ENCODE measurements at regions not wholly inside any gene's neighbourhood (a gene's known extent, or its start where the extent isn't known, plus 50 kb on each side); places are given as distances from the start of the nearest gene placed in this dataset.

DNA sequence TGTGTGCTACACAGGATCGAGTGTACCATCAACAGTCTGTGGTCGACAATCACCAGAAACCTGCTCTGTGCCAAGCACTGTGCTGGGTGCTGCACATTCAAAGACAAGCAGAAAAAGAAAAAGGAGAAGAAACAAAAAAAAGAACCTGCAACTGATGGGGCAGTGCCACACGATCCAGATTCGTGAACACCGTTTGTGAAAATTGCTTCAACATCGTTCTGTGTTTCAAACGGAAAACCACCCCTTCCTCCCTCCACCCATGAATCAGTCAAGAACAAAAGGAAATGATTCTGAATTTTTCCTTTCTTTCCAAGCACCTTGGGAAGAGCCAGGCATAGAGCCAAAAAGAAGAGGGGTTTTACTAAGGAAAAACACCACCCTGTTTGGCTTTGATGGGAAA lies 129.2 kb upstream of the ARID1B start:
- DNase-seq = no peak

DNA sequence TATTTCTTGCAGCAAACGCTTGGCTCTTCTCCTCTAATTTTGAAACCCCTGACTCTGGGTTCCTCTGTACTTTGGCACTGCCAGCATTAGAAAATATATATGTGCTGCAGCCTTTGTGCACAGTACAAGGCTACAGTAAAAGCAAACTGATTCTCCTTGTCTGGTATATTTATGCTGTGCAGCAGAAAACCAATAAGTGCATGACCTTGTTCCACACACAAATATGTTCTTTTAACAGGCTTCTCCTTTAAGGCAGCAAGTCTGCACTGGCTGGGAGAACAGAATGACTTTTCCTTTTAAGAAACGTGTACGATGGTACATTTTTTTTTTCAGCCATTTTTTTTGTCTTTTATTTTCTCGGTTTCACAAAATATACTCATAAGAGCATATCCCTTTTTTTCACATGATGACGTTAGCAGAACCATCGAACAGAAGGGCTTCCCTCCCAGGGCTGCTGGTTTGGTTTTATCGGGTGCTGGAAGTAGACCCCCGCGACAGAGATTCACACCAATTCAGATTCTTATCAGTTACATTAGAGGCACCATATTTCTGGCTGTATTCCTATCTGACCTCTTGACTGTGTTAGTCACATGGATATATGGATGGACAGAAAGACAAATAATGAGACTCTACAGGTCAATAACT lies 129.9 kb upstream of the ARID1B start:
- DNase-seq = no peak

DNA sequence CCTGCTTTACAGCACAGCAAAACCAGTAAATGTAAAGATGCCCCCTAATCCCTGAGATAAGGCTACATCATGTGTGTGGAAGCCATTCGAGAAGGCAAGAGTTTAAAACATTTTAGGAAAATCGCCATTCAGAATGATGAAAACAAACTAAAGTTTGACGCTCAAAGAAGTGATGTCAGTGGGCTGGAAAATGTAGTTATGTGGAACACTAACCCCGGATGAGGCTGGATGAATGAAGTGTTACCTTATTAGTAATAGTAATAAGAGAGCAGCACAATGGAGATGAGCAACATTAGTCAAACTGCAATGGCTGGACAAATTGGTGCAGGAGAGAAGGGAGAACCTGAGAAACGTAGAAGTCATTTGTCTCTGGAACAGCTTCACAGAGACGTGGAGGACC lies 130.7 kb upstream of the ARID1B start:
- no peak for DNase-seq

DNA sequence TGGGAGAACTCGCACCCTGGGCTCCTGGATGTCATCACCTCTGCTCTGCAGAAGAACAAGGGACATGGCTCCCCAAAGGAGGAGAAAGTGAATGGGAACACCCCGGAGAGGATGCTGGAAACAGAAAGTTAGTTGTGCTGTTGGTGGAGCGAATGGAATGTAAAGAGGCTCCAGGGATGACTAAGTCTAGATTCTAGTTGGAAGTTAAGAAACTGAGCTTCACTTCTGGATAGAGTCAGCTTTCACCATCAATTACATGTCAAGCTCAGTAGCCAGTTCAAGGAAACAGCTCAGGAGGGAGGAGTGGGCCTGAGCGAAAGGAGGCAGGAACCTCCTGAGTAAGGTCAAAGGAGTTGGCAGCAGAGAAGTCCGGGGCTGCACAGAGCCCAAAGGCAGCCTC lies 132.1 kb upstream of the ARID1B start:
- DNase-seq = no peak

DNA sequence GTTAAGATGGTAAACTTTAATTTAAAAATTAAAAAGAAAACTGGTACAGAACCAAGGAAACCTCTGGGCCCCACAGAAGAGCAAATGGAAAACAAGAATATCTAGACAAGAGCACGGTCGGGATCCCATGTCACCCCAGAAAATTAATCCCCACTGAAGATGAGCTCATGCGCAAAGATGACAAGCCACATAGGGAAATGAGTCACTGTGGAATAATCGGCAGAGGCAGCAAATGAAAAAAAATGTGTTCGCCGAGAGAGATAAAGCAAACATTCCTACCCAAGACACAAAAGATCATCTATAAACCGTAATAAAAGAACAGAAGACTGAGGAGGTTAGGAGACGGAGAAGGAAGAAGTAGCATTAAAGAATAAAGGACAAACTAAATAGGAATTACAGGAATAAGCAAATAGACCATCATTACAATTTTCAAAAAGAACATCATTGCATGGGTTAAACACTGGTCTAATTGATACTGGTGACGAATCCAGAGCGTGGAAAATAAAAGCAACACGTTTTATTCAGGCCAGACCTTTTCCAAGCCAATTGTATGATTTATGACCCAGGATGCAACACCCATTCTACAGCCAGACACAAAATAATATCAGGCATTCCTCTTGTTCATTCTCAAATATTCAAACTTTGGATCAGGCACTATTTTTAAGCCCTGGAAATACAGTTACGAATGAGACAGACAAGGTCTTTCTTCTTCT lies 138.0 kb upstream of the ARID1B start:
- DNase-seq = no peak

DNA sequence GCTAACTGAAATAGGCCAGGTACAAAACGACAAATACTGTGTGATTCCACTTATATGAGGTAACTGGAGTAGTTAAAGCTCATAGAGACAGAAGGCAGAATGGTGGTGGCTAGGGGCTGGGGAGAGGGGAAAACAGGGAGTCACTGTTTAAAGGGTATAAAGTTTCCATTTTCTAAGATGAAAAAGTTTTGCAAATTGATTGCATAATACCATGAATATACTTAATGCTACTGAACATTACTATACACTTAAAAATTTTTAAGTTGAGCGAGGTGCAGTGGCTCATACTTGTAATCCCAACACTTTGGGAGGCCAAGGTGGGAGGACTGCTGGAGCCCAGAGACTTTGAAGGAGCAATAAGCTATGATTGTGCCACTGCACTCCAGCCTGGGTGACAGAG lies 138.6 kb upstream of the ARID1B start:
- DNase-seq = no peak

DNA sequence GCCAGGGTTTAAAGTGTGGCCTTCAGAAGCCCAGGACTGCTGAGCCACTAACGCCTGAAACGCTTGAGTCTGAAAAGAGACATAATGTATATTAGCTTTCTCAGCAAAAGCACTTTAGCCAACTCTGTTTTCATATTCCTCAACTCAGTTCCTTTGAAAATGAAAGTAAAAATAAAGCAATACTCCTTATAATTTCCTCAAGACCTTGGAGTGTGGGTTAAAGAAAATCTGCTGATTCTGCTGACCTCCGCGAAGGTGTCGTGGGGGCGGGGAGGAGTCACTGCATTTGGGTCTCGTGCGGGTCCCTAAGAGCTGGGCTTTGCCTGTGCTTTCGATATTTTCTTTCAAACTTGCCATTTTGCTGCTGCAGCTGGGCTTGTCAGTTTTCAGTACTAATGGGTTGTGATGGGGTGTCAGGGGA lies 142.2 kb upstream of the ARID1B start:
- DNase-seq = no peak

DNA sequence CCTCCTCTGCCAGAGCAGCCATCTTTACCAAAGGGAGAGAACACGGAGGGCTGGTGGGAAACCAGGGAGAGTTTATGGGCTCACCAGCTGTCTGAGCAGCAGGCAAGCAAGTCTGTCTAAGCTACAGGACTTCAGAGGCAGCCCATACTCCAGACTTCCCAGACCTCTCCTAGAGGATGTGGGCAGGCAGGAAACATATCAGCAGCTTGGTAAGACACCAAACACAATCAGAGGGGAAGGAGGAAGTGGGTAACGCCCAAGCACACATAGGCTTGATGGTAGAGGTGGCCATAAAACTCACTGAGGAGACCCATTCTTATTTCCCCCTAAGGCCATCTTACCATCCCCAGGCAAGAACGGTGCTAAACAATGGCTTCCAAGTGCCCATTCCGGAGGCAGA lies 143.1 kb upstream of the ARID1B start:
- no peak for DNase-seq

DNA sequence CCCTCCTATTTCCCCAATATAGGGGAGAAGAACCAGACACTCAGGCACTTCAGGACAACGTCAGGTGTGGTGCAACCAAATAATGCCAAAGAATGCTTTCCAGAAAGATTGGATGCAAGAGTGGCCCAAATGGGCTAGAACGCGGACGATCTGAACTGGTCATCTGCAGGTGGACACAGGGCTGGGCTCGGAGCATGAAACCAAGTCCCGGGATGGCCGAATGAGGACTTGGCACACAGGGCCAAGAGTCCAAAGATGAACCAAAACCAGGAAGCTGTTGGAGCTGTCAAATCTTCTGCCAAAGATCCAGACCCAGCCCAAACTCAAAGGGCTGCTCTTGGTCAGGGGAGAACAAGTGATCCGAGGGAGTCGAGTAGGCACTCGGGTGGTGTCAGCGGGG lies 143.9 kb upstream of the ARID1B start:
- DNase-seq = no peak

DNA sequence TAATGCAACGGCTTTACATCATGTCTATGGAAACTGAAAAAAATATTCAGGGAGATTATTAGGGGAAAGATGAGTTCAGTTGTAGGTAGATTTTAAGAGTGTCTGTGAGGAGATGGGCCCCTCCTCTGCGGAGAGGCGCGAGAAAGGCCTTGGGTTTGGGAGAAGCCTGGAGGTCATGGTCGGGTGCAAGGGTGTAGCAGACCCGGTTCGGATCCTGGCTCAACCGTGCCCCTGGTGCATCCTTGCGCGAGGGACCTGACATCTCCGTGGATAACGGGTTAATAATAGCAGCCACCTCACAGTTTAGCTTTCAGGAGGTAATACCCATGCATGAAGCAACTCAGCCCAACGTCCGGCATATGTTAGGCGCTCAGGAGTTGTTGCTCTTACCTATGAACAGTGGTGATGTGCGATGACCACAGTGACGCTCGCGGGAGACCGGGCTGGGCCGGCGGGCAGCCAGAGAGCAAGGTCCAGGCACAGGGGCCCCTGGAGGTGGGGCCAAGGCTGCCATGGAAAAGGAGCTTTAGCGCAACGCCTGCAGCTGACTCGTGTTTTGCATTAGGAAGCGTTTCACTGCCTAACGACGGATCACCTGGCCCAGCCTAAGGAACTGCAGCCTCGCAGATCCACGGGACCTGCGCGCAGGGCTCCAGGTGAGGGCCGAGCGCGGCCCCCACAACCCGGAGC lies 146.4 kb upstream of the ARID1B start:
- DNase-seq = no peak

DNA sequence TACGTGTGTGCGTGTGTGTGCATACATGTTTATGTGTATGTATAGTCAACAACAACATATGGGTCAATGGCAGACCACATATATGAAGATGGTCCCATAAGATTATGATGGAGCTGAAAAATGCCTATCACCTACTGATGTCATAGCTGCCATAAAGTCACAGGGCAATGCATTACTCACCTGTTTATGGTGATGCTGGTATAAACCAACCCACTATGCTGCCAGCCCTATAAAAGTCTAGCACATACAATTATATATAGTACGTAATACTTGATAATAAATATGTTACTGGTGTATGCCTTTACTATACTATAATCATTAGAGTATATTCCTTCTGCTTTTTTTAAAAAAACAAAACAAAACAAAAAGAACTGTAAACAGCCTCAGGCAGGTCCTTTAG lies 148.4 kb upstream of the ARID1B start:
- DNase-seq = no peak

DNA sequence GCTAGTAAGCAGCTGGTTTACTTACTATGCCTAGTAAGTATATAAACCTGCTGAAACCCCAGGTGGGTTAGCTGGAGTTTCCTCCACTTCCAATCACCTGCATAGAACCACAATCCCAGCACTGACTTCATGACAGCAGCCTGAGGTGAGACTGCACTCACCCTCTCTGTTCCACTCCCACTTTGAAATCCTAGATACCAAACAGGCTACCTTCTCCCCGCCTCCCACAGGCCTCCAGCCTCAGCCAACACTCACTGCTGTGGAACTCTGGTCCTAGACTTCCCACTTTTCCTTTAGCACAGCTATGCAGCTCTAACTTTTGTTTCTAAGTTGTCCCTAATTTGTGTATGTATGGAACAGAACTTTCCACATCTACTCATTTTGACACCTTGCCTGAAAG lies 149.7 kb upstream of the ARID1B start:
- no peak for DNase-seq

DNA sequence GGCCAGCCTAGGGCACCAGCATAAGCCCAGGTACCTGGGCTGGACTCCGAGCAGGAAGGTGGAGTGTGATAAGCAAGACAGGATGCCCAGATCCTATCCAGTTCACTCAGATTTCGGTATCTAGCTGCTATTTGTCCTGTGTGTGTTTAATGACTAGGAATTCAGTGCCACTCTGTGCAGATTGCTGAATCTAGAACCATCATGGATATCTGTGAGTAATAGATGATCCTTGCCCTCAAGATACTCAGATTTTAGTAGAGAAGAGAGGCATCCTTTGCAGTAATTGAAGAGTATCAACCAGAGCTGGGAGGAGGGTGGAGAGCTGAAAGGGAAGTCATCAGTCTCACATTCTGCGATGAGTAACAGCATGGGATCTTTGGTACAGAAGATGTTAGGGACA lies 155.0 kb upstream of the ARID1B start:
- DNase-seq = no peak

DNA sequence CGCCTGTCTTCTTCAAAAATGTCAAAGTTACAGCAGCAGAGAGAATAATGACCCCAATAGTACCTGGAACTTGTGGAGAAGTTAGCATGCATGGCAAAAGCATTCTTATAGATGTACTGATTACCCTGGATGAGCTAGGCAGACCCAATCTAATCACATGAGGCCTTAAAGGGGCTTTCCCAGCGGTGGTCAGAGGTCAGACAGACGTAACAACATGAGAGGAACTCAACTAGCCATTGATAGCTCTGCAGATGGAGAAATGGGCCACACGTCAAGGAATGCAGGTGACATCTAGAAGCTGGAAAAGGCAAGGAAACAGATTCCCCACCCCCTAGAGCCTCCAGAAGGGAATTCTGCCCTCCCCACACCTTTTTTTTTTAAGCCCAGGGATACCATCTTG lies 156.8 kb upstream of the ARID1B start:
- no peak for DNase-seq

DNA sequence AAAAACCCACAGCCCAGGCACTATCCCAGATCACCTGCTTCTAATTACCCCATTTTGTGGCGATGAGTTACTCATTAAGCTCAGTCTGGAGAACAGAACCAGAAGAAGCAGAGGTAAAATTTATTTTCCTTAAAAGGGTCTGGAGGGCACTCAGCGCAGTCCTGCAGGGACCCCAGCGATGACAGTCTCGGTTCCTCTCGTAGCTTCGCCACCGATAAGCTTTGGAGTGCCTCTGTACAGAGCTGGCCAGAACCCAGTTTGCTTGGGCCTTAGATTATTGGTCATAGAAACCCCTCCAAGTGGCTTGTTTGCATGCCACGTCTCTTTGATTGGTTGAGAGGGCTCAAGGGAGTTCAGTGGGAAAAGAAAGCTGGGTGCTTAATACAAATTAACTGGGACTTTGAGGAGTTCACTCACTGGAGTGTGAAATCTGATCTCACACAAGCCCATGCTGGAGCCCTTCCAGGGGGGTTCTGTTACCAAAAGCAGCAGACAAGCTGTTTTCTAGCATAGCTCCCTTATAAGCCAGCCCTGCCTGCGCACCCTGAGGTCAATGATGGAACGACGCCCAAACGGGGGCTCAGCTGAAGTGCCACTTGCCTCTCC lies 158.5 kb upstream of the ARID1B start:
- DNase-seq = no peak

DNA sequence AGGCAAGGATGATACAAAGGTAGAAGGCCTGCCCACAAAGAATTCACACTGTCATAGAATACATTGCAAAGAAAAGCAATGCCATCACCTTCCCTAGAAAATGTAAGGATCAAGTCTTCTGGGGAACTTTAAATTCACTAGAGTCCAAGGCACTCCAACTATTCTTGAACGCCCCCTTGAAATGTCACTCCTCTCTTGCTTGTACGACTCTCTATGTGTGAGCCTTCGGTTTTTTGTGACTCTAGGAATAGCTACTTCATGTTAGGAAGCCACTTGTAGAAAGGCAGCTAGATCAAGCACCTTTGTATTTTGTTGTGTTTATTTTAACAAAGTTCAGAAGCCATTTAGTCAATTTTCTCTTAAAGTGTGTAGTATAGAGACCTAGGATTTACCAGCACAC lies 159.2 kb upstream of the ARID1B start:
- no peak for DNase-seq

DNA sequence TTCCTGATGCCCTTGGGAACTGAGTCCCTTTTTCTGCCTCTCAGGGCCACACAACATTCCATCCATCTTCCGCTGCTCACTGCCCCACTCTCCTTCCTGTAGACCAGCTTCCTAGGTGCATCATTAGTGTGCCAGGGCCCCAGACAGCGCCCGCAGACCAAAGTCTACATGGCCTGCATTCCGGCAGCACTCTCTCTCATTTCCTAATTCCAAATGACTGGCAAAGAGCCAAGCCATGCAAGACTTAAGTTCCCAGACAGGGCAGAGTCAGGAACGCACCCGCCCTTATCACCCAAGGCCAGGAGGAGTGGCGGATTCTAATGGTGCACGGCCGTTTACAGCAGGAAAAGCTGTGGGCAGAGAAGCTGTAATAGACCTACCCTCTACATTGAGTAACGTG lies 159.8 kb upstream of the ARID1B start:
- no peak for DNase-seq

DNA sequence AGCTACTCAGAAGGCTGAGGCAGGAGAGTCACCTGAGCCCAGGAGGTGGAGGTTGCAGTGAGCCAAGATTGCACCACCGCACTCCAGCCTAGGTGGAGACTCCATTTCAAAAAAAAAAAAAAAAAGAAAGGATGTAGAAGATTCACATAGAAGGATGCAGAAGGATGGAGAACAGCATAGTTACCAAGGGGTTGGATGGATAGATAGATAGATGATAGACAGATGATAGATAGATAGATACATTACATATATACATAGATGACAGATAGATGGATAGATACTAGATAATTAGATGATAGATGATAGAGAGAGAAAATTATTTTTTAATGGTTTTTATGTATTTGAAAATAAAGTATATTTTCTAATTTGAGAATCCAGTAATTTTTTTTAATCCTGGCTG lies 160.7 kb upstream of the ARID1B start:
- DNase-seq = no peak

DNA sequence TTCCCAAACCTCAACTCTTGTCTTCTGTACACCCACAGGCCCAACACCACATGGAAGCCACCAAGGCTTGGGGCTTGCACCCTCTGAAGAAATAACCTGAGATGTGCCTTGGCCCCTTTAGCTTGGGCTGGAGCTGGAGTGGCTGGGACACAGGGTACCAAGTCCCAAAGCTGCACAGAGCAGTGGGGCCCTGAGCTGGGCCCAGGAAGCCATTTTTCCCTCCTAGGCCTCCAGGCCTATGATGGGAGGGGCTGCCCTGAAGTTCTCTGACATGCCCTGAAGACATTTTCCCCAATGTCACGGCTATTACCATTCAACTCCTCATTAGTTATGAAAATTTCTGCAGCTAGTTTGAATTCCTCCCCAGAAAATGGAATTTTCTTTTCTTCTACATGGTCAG lies 163.2 kb upstream of the ARID1B start:
- DNase-seq = no peak

DNA sequence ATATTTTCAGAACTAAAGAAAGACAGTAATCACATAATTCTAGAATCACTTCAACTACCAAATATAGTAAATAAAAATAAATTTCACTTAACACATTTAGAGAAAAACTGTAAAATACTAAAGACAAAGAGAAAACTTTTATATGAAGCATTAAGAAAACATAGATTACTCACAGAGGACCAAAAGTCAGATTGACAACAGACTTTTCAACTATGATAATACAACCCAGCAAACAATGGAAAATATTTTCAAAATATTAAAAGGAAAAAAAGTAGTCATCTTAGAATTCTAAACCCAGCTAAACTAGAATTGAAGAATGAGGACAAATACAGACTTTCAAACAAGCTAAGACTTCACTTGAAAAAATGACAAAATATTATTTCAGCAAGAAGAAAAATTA lies 164.8 kb upstream of the ARID1B start:
- DNase-seq = no peak

DNA sequence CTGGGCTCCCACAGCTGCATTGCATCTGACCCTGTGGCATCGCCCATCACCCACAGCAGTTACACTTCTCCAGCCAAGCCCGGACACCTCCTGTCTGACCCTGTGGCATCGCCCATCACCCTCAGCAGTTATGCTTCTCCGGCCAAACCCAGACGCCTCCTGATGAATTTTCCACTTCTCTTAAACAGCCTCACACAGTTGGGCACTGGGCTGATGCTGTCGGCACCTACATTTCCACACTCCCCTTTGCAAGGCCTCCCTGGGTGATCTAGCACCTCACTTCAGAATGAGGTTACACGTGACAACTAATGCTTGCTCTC lies 175.2 kb upstream of the ARID1B start:
- no peak for DNase-seq

DNA sequence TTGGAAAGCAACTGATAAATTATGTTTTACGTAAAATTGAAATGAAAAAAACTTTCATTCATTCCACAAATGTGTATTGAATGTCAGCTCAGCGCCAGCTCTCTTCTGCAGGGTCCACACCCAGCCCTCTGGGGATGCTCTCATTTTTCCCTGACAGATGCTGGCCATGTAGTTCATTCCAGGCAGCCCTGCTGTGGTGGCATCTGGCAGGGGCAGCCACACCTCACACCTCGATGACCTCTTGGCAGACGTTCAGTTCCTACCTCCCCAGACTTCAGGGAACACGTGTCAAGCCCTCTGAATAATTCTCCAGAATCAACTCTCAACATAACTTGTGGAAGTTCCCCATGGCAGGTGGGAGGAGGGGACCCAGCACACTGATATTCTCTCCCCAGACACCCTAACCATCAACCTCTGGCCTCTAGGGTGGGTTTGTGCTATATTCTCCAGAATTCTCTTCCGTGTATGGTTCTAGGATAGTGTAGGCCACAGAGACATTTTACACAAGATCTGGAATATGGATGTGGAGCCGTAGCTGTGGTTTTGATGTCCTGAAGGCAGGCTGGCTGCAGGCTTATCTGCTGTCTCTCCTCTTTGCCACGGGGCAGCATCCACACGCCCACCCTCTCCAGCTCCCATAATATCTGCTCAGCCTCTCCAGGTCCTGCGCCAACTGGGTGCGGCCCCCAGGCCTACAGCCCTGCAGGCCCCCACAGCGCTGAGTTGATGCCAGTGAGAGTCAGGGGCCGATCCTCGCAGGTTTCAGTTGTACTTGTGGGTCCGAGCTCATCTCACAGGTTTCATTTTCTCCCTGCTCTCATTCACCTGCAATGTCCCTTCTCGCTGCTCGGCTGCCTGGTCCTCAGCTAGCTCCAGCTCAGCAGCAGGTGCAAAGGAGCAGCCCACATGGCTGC lies 175.8 kb upstream of the ARID1B start:
- DNase-seq = no peak

DNA sequence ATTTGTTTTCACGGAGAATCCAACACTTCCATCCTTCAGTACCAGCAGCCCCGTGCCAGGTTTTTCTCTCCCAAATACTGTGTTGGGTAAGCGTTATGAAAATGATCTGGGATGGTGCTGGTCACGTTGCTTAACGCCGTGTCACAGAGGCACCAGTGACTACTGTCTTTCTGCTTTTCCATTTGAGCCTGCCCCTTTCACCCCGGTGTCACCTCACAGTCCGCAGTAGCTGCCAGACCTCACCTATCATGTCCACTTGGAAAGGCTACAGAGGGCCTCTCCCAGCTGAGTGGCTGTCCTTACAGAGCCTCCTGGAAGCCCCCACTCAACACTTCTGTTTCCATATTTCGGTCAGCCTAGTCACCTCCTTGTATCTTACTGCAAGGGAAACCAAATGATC lies 176.5 kb upstream of the ARID1B start:
- DNase-seq = no peak
